Body of pancreas (tissue), 4 donors: ENCODE measurements at regions not wholly inside any gene's neighbourhood (a gene's known extent, or its start where the extent isn't known, plus 50 kb on each side); places are given as distances from the start of the nearest gene placed in this dataset.

Experiments used
- ATAC-seq: fragments of 150-250 bp; one replicate; pipeline ENCODE4 v1.9.1; 2016
- DNase-seq, 4 donors: peaks; one replicate each; pipeline ENCODE4 v3.0.0-alpha.2; 2019
- H3K27ac ChIP-seq, 4 donors: fragments of 200-600 bp; sonication (generic); 1 replicate in 3 of 4; 2 replicates in 1 of 4; pipeline versions ENCODE4 v1.5.1 to v1.6.1; 2016 to 2019; ENCODE audit warnings: mild to moderate bottlenecking in 1 of 4, mixed read lengths in 1 of 4, moderate library complexity in 1 of 4
- H3K27me3 ChIP-seq, 2 donors: fragments of 200-600 bp; sonication (generic); one replicate each; pipeline ENCODE4 v1.6.0; 2016; ENCODE audit warnings: mild to moderate bottlenecking in 1 of 2
- H3K36me3 ChIP-seq, 2 donors: fragments of 200-600 bp; sonication (generic); replicated peaks in 1 of 2; 2 replicates each; pipeline ENCODE4 v1.5.1; 2016; ENCODE audit warnings: low read depth in 2 of 2; ENCODE audit not compliant: insufficient read depth in 1 of 2
- H3K4me1 ChIP-seq: fragments of 200-600 bp; sonication (generic); one replicate; pipeline ENCODE4 v1.6.0; 2016
- H3K4me3 ChIP-seq, 2 donors: fragments of 200-600 bp; sonication (generic); 1 replicate in 1 of 2; 2 replicates in 1 of 2; pipeline ENCODE4 v1.5.1; 2016 to 2019
- H3K9me3 ChIP-seq, 3 donors: fragments of 200-600 bp; sonication (generic); 1 replicate in 2 of 3; 2 replicates in 1 of 3; pipeline ENCODE4 v1.5.1; 2016
- POLR2A ChIP-seq, 3 donors: fragments of 450-650 bp; IDR thresholded peaks; one replicate each; pipeline ENCODE4 v1.6.1; 2016; ENCODE audit warnings: antibody characterized with exemption in 3 of 3, mild to moderate bottlenecking in 2 of 3
- whole genome bisulfite sequencing, 2 donors: methylation state at CpG; one replicate each; pipeline ENCODE4 v1.1.5; 2017; 5-methylcytosine and 5-hydroxymethylcytosine counted together
- intact Hi-C: fragments of 100-400 bp; cut with DNase I; formaldehyde crosslinking; loops from one replicate; pipeline ENCODE4 v1.15.1; 2023
- TF ChIP-seq, protein P1 (sequence below), 7 experiments: fragments of 450-650 bp in 4 of 7; fragments of 200-600 bp in 3 of 7; sonication (generic) in 3 of 7; IDR thresholded peaks; one replicate each; pipeline ENCODE4 v1.5.1; 2016 to 2019; ENCODE audit warnings: antibody characterized with exemption in 7 of 7

DNA sequence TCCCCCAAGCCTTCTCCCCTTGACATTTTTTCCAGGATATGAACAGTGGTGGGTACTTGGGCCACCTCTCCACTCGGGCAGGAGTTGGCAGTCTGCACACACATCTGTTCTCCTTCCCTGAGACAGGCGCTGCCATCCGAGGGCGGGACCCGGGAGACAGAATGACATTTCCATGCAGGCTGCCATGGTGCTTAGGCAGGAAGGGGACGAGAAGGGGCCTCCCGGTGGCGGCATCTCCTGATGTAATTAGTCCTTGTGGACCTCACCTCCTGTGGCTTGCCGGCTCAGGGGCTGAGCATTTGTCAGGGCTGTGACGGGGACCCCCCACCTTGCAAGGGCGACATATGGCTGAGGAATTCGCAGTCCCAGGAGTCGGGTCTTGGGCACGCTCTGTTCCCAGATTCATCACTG lies 197.2 kb downstream of the FOXL1 start:
- no peaks in the 10 kb centered on the region for H3K36me3 ChIP-seq
- 9 to 18% methylated on average over 4 to 14 of the region's 14 CpGs for WGBS, 2 donors
- H3K27ac ChIP-seq = no peak overlapping the region
- TF ChIP-seq POLR2A (IDR thresholded peaks at IDR 0.05) = no peak
- TF ChIP-seq, protein P1, sequence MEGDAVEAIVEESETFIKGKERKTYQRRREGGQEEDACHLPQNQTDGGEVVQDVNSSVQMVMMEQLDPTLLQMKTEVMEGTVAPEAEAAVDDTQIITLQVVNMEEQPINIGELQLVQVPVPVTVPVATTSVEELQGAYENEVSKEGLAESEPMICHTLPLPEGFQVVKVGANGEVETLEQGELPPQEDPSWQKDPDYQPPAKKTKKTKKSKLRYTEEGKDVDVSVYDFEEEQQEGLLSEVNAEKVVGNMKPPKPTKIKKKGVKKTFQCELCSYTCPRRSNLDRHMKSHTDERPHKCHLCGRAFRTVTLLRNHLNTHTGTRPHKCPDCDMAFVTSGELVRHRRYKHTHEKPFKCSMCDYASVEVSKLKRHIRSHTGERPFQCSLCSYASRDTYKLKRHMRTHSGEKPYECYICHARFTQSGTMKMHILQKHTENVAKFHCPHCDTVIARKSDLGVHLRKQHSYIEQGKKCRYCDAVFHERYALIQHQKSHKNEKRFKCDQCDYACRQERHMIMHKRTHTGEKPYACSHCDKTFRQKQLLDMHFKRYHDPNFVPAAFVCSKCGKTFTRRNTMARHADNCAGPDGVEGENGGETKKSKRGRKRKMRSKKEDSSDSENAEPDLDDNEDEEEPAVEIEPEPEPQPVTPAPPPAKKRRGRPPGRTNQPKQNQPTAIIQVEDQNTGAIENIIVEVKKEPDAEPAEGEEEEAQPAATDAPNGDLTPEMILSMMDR (IDR thresholded peaks at IDR 0.05) = no peak
- H3K9me3 ChIP-seq = no peaks in the 10 kb centered on the region
- no peaks in the 10 kb centered on the region for H3K4me1 ChIP-seq
- H3K27me3 ChIP-seq = peaks cover 0 to 6% of the 10 kb centered on the region in 2 donors
- ATAC-seq (no peak), DNase-seq (no peak)
- H3K4me3 ChIP-seq = no peak overlapping the region
- intact Hi-C loops = no loop called here

DNA sequence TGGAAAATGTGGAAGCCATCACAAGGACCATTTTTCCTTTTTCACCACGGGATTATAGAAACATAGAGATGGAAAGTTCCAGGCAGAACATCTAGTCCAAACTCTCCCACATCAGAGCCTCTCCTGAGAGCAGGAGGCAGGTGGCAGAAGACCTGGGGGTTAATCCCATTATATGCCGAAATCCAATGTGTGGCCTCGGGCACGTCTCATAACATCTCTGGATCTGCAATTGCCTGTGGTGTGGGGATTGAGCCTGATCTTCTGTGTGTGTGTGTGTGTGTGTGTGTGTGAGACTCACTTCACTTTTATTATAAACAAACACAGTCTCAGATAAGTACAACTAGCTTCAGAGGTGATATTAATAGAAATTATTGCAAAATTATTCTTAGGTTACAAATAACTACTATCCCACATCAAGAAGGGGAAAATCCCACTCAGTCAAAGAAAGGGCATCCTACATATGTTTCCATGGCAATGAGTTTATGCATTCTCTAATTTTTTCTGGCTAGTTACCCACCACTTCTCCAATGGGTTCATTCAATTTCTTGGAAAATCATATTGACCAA lies 199.1 kb downstream of the FOXL1 start:
- no peaks in the 10 kb centered on the region for H3K27me3 ChIP-seq
- no peaks in the 10 kb centered on the region for H3K36me3 ChIP-seq
- no peak for DNase-seq
- TF ChIP-seq, protein P1 (IDR thresholded peaks at IDR 0.05) = no peak
- no peak for TF ChIP-seq POLR2A (IDR thresholded peaks at IDR 0.05)
- intact Hi-C loops = no loop called here
- no peaks in the 10 kb centered on the region for H3K4me1 ChIP-seq
- ATAC-seq = no peak
- WGBS, 2 donors = 36% methylated on average over 4 of the region's 4 CpGs
- no peak overlapping the region for H3K27ac ChIP-seq
- no peak overlapping the region for H3K4me3 ChIP-seq
- H3K9me3 ChIP-seq = no peaks in the 10 kb centered on the region

DNA sequence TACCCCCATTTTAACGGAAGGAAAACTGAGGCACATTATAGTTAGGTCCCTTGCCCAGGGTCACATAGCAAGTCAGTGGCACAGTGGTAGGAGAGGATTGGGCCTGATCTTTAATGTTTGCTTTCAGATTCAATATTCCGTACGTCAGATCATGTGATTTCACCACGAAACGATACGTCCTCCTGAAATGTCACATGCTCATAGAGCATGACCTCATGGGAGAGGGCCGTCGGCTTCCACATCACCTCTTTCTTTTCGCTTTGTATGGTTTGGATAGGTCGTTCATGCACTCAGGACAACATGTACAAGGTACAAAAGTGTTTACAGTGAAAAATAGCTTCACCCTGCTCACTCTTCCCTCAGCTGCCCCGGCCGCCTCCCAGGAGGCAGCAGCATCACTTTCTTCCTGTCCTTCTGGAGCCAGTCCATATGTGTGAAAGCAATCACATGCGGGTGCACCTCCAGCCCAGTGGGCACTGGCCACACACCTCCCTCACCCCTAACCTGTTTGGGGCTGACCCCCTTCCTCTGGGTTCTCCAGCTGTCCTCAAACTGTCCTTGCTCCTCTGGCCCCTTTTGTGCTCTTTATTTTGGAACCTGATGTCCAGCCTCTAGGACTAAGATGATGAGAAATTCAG lies 199.9 kb downstream of the FOXL1 start:
- ATAC-seq (no peak), DNase-seq (no peak)
- TF ChIP-seq, protein P1 (IDR thresholded peaks at IDR 0.05) = no peak
- TF ChIP-seq POLR2A (IDR thresholded peaks at IDR 0.05) = no peak
- no peaks in the 10 kb centered on the region for H3K4me1 ChIP-seq
- H3K4me3 ChIP-seq = no peak overlapping the region
- no peaks in the 10 kb centered on the region for H3K27me3 ChIP-seq
- intact Hi-C loops = no loop called here
- no peak overlapping the region for H3K27ac ChIP-seq
- WGBS, 2 donors = 45 to 48% methylated on average over 13 of the region's 13 CpGs
- no peaks in the 10 kb centered on the region for H3K9me3 ChIP-seq
- no peaks in the 10 kb centered on the region for H3K36me3 ChIP-seq

DNA sequence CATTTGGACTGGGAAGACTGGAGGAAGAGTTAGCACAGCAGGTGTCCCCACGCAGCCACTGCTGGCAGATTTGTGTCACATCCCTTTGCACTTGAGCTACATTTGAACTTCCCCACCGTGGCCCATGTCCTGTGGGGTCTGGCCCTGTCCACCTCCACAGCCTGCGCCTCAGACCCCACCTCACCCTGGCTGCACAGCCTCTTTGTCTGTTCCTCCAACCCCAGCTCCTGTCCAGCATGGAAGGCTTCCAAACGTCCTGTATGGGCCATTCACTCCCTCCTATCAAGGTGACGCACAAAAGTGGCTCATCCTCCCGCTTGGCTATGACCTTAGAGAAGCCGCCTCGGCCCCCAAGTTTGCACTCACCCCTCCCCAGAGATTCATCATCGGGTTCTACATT lies 200.6 kb downstream of the FOXL1 start:
- 50 to 55% methylated on average over 9 of the region's 9 CpGs for WGBS, 2 donors
- Histone ChIP-seq H3K27ac (no peak overlapping the region), H3K4me1 (no peaks in the 10 kb centered on the region), H3K27me3 (no peaks in the 10 kb centered on the region), H3K36me3 (no peaks in the 10 kb centered on the region), H3K4me3 (no peak overlapping the region), H3K9me3 (no peaks in the 10 kb centered on the region)
- no peak for DNase-seq
- ATAC-seq = no peak
- intact Hi-C loops = no loop called here
- no peak for TF ChIP-seq POLR2A (IDR thresholded peaks at IDR 0.05)
- TF ChIP-seq, protein P1 (IDR thresholded peaks at IDR 0.05) = no peak

DNA sequence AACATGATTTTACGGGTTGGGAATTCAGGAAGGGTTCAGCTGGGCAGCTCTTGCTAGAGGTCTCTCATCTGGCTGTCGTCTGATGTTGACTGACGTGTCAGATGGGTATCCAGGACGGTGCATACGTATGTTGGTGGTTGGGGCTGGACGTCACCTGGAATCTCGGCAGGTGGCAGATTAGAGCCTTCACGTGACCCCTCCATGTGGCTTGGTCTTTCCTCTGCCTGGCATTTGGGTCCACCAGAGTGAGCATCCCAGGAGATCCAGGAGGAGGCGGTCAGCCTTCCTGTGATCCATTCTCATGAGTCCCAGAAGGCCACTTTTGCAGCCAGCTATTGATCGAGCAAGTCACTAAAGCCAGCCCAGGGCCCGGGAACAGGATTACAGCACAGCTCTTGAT lies 202.7 kb downstream of the FOXL1 start:
- Histone ChIP-seq H3K36me3 (no peaks in the 10 kb centered on the region), H3K4me1 (no peaks in the 10 kb centered on the region), H3K9me3 (no peaks in the 10 kb centered on the region), H3K27me3 (no peaks in the 10 kb centered on the region), H3K4me3 (no peak overlapping the region), H3K27ac (no peak overlapping the region)
- TF ChIP-seq, protein P1 (IDR thresholded peaks at IDR 0.05) = no peak
- DNase-seq = no peak
- intact Hi-C loops = no loop called here
- no peak for ATAC-seq
- 45 to 56% methylated on average over 7 to 11 of the region's 11 CpGs for WGBS, 2 donors
